GOT3 (cell line): ENCODE measurements at regions not wholly inside any gene's neighbourhood (a gene's known extent, or its start where the extent isn't known, plus 50 kb on each side); places are given as distances from the start of the nearest gene placed in this dataset.

Experiments
- DNase-seq: peaks from one replicate; lab custom pipeline; 2025; ENCODE audit warnings: mixed read lengths; lab: John Stamatoyannopoulos, UW

DNA sequence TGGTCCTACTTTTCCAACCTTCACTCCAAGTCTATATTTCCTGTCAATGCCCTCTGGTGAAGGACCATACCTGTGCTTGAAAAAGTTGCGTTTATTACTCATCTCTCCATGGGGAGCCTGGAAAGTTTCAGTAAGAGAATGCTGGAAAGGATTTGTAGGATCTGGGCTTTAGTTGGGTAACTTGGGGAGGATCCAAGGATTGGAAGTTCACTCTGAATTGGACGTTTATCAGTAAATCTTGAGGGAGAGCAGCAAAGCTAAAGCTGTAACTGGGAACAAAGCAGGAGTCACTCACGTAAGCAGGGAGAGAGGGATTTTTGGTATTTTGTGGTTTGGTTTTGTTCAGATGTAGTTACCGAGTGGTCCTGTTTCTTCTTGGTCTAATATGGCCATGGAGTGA lies 51.4 kb upstream of the NPVF start:
- DNase-seq: no peak

DNA sequence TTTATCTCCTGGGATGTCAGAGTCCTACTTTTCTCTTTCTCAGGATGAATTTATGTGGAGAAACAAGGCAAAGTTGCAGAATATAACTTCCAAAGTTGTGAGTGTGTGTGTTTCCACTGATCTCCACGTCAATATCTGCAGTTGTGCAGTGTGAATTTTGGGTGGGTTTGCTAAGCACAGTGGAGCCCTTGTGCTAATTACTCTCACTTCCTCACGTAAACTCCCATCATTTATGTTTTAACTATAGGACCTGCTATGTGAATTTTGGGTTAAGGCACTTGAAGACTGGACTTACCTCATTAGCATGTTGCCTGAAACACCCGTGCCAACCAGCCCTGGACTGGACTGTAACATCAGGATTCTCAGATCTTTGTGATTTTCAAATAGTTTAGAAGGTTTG lies 51.9 kb upstream of the NPVF start:
- DNase-seq: no peak

- no peak for DNase-seq
Measured at GRCh38 chr7:25282194-25282593, 53.9 kb upstream of the NPVF start.

- no peak for DNase-seq
Measured at GRCh38 chr7:25286756-25287155, 58.5 kb upstream of the NPVF start.

- no peak for DNase-seq
Measured at GRCh38 chr7:25287291-25287690, 59.0 kb upstream of the NPVF start.

GRCh38 chr7:25288556-25289307 lies 60.4 kb upstream of the NPVF start:
- DNase-seq: no peak

- DNase-seq: no peak
Measured at GRCh38 chr7:25289518-25289917, 61.2 kb upstream of the NPVF start.

- no peak for DNase-seq
Measured at GRCh38 chr7:25294624-25295023, 66.3 kb upstream of the NPVF start.

DNA sequence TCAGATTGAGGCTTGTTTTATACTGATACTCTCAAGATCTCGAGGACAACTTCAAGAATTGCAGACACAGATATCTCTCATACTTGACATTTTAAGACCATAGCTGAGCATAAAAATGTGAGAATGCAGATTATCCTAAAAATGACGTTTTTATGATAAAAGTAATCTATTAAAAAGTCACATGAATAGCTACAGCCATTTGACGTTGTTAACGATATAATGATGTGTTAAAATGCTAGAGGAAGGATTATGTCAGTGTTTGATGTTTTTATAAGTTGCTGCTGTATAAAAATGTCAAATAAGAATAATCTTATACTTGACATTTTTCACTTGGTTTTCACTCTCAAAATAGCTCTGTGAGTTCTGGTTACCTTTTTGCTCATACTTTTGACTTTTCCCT lies 67.1 kb upstream of the NPVF start:
- no peak for DNase-seq

DNA sequence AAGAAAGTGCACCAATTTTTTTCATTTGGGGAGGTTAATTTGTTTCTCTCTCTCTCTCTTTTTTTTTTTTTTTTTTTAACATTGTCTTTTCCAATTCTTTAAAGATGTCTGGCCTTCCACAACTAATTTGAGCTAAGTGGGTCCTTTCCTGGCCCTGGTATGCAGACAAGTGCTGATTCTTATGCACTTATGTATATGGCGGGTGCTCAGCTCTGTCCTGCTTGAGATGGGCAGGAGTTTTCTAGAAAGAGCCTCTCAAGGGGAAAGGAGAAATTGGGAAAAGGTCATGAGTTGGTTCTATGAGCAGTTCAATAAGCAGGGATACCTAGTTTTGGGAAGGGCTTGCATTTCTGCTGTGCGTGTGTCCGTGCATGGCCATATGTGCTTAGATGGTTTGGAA lies 67.8 kb upstream of the NPVF start:
- DNase-seq: no peak

DNA sequence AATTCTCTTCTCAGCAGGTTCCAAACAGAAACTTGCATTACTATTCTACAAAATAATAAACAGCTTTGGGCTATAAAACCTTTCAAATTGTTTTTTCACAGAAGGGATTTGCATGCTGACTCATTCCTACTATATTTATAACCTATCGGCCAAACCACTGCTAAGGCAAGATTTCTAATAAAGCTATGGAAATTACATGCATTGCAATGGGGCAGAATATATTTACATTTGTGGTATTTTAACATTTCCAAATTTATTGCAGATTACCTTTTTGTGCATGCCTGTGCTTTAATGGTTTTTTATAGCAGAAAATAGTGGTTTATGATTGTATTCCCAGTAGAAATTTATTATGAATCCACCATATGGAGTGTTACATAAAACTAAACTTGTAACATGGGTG lies 69.0 kb upstream of the NPVF start:
- DNase-seq: no peak

DNA sequence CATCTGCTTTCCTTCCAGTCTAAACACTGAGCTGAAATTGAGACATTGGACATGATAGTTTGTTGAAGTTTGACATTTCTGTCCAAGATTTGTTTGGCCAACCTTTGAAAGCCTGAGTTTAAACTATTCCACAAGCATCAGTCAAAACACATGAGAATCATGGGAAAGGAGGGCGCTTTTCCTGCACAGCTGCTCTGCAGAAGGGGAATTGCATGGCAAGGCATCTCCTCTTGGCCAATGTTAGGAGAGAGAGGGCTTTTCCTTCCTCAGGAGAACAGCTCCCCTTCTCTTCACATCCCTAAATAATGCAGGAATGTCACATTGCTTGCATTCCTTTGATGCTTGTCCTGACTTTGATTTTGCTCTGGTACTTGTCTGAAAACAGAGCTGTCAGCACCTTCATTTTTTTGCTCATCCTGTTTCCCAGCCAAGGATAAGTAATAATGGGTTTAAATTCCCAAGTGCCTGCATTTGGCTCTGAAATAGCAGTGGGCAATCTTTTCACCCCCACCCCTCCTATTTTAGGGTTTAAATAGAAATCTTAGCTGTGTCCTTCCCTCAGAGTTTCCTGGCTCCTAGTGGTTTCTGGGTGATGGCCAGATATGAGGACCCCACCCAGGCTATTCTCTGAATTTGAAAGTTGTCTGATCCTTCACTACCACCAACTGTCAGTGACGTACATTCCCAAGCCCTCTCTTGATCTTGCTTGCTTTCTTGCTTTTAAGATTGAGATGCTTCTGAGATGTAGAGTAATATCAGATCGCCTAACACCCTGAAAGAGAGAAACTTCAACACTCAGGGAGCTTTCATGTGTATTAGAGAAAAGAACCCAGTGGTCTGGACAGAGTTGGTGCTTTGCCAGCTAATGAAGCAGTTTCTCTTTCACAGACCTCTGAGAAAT lies 75.2 kb upstream of the NPVF start:
- no peak for DNase-seq

- no peak for DNase-seq
Measured at GRCh38 chr7:25304691-25305090, 76.4 kb upstream of the NPVF start.

GRCh38 chr7:25305831-25306230 lies 77.5 kb upstream of the NPVF start:
- no peak for DNase-seq

- DNase-seq: no peak
Measured at GRCh38 chr7:25307624-25308023, 79.3 kb upstream of the NPVF start.

DNA sequence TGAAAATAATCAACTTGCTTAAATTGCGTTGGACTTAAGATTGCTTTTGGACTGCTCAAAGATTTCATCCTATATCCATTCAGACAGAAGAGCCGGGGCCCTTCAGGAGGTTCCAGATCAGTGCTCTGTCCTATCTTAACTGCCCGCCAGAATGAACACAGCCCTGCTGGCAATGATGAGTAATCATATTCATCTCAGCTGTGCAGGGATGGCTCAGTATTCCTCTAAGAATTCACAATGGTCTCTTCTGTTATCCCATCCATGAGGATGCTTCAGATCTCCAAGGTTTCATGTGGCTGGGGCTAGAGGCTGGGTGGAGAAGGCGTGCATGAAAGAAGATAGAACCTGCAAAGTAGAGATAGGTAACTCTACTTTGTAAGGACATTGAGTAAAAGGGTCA lies 80.0 kb upstream of the NPVF start:
- DNase-seq: no peak

DNA sequence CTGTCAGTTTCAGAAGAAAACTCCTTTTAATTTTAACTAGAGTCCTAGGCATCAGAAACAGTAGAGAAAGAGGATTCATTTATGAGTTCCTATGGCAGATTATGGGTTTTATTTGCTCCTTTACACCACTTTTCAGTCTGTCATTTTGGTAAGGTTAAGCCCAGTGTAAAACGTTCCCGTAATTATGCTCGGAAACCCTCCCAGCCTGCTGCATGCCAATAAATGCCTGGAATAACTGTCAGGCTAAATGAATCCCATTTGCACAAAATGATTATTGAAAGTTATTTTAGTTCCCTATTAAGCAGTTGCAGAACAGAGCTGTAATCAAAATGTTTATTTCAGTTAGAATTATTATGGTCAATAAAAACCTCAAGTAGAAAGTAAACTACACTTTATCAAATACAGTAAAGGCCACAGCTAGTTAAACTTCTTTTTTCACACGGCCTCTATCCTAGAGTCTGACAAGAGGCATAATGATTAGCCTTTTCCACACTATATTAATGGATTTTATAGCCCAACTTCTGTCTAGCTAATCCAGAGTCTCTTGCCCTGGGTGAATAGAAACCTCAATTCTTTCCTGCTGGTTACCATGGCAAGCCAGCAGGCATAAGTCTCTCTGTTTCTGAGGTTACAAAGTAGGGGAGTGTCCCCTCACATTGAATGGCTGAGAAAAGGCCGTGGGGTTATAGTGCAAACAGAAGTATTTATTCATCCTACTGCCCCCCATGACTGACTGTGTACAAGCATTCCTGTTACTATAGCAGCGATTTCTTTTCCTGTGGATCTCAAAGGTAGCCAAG lies 80.8 kb upstream of the NPVF start:
- DNase-seq: no peak

GRCh38 chr7:25310896-25311295 lies 82.6 kb upstream of the NPVF start:
- no peak for DNase-seq

DNA sequence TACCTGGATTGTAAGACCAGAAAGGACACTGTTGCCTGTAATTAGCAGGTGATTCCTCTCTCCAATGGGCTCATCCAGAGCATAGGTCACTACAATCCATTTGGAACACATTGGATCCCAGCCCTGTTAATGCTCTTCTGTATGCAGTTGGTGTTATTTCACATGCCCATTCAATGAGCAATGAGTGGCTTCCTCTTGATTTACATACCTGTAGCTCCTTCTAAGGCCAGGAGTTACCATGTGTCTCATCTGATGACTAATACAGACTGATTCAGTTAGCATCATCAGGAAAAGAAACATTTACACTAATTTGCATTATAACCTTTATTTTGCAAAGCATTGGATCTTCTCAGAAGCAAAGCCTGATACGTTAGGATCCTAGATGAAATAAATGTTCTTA lies 83.1 kb upstream of the NPVF start:
- DNase-seq: no peak

- no peak for DNase-seq
Measured at GRCh38 chr7:25312968-25313367, 84.7 kb upstream of the NPVF start.

DNA sequence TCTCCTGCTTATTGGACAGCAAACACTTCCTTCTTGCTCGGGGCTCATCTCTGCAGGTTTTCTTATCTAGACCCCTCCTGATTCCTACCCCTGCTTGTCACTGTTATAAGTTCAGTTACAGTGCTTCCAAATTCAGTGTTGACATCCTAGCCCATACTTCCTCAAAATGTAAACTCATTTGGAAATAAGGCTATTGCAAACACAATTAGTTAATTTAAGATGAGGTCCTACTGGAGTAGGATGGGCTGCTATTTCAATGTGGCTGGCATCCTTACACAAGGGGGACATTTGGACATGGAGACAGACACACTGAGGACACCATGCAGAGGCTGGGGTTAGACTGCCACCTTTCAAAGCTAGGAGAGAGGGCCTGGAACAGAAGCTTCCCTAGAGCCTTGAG lies 85.2 kb upstream of the NPVF start:
- no peak for DNase-seq

- DNase-seq: no peak
Measured at GRCh38 chr7:25314094-25314730, 85.9 kb upstream of the NPVF start.
